Karpas-422 (cell line): ENCODE measurements at regions not wholly inside any gene's neighbourhood (a gene's known extent, or its start where the extent isn't known, plus 50 kb on each side); places are given as distances from the start of the nearest gene placed in this dataset.

Experiments used
- DNase-seq: peaks from one replicate; pipeline ENCODE4 v3.0.0-alpha.2; 2015
- H2AFZ ChIP-seq: fragments of 200-600 bp; sonication (generic); 2 replicates; pipeline ENCODE4 v1.6.1; 2014; ENCODE audit warnings: antibody characterized with exemption, low read length, mixed read lengths
- H3K27ac ChIP-seq: fragments of 200-600 bp; sonication (generic); 2 replicates; pipeline ENCODE4 v1.5.1; 2014; ENCODE audit warnings: mild to moderate bottlenecking, low read length, moderate library complexity
- H3K27me3 ChIP-seq: fragments of 200-600 bp; sonication (generic); 2 replicates; pipeline ENCODE4 v1.6.1; 2014; ENCODE audit warnings: low read length, mixed read lengths
- H3K36me3 ChIP-seq: fragments of 200-600 bp; sonication (generic); 2 replicates; pipeline ENCODE4 v1.6.1; 2014; ENCODE audit warnings: low read length, mixed read lengths; ENCODE audit not compliant: insufficient read depth
- H3K4me1 ChIP-seq: fragments of 200-600 bp; sonication (generic); 2 replicates; pipeline ENCODE4 v1.6.1; 2014; ENCODE audit warnings: mild to moderate bottlenecking, low read length, mixed read lengths
- H3K4me2 ChIP-seq: fragments of 200-600 bp; sonication (generic); 2 replicates; pipeline ENCODE4 v1.6.1; 2014; ENCODE audit warnings: low read length, low read depth, mild to moderate bottlenecking; ENCODE audit not compliant: poor library complexity, severe bottlenecking
- H3K4me3 ChIP-seq: fragments of 200-600 bp; sonication (generic); 2 replicates; pipeline ENCODE4 v1.5.1; 2014; ENCODE audit warnings: mild to moderate bottlenecking, antibody characterized with exemption, low read length, mixed read lengths
- H3K79me2 ChIP-seq: fragments of 200-600 bp; sonication (generic); 2 replicates; pipeline ENCODE4 v1.6.1; 2014; ENCODE audit warnings: mild to moderate bottlenecking, low read length, mixed read lengths
- H3K9ac ChIP-seq: fragments of 200-600 bp; sonication (generic); 2 replicates; pipeline ENCODE4 v1.6.0; 2014; ENCODE audit warnings: low read length
- H3K9me2 ChIP-seq: fragments of 200-600 bp; sonication (generic), shearing (Covaris generic); replicated peaks from 2 replicates; pipeline ENCODE4 v1.6.0; 2014; ENCODE audit warnings: mild to moderate bottlenecking, low read length, moderate library complexity; ENCODE audit not compliant: insufficient read depth
- H3K9me3 ChIP-seq: fragments of 300-700, 200-600 bp; sonication (generic); 2 replicates; pipeline ENCODE4 v1.6.1; 2014; ENCODE audit warnings: low read length, mixed read lengths
- H4K20me1 ChIP-seq: fragments of 200-600 bp; sonication (generic); 2 replicates; pipeline ENCODE4 v1.6.1; 2014; ENCODE audit warnings: mild to moderate bottlenecking, antibody characterized with exemption, low read length, low read depth; ENCODE audit not compliant: insufficient read depth

DNA sequence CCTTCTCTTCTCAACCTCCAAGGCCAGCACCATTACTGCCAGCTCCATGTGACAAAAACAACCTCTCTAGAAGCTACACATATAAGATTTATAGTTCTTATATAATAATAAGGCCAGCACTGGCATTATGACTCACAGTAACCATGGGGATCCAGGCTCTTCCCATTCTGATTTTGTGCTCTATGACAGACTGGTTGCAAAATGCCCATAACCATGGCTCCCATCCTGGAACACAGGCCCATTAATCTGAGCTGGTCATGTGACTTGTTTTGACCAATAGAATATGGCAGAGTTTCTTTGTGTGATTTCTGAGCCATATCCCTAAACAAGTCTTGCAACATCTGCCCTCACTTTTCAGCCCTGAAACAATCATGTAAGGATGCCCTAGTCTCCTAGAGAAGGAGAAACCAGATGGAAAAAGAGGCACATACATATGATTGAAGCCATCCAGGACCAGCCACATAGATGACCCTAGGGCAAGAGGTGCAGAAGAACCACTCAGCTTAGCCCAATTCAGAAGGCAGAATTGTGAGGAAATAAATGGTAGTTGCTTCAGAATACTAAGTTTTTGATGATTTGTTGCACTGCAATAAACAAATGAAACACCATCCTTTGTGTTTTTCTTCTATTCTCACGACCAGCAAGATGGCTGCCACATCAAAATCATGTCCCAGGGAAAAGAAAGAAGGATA, 173.9 kb downstream of the SUCLG1 start:
- no peaks in the 10 kb centered on the region for H3K9me3 ChIP-seq
- no peak overlapping the region for H3K27ac ChIP-seq
- H3K9me2 ChIP-seq: no peaks in the 10 kb centered on the region
- no peak overlapping the region for H3K9ac ChIP-seq
- no peak overlapping the region for H3K4me3 ChIP-seq
- H3K36me3 ChIP-seq: no peaks in the 10 kb centered on the region
- no peaks in the 10 kb centered on the region for H3K27me3 ChIP-seq
- H3K4me2 ChIP-seq: no peak overlapping the region
- H2AFZ ChIP-seq: no peak overlapping the region
- no peaks in the 10 kb centered on the region for H4K20me1 ChIP-seq
- no peak for DNase-seq
- H3K4me1 ChIP-seq: no peaks in the 10 kb centered on the region
- H3K79me2 ChIP-seq: no peaks in the 10 kb centered on the region

DNA sequence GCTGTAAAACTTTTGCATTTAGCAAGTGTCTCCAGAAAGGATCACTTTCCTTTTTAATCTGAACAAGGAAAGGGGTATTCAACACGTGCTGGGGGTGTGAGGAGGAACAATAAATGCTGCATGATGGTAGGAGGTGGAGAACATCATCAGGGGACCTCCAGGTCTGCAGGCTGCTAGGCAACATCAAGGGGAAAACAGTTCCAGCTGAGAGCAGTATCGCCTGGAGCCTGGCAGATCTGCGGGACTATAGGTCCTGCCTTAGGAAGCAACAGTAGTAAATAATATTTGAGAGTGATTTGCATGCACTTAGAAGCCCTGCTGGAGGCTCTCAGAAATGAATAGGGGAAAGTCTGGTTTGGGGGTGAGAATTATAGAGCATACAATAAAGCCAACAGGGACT, 175.6 kb downstream of the SUCLG1 start:
- no peaks in the 10 kb centered on the region for H3K36me3 ChIP-seq

DNA sequence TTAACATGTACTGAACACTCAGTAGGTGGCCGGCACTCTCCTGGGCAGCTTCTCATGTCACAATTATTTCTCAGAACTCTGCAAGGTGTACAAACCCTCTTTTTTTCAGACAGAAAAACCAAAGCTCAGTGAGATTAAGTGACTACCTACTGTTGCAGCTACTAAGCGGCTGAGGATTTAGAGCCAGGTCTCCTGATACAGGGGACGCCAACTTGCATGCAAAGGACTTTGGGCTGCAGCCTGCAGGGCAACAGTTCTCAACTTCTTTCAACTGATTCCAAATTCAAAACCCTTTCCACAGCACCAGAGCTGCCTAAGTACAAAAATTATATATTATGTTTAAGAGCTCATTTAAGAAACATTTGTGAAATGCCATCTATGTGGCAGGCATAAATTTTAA, 177.6 kb downstream of the SUCLG1 start:
- Histone ChIP-seq H4K20me1 (no peaks in the 10 kb centered on the region), H2AFZ (no peak overlapping the region), H3K4me1 (no peaks in the 10 kb centered on the region), H3K9me2 (no peaks in the 10 kb centered on the region), H3K36me3 (no peaks in the 10 kb centered on the region), H3K4me3 (no peak overlapping the region), H3K9me3 (no peaks in the 10 kb centered on the region), H3K79me2 (no peaks in the 10 kb centered on the region), H3K27me3 (no peaks in the 10 kb centered on the region), H3K4me2 (no peak overlapping the region), H3K27ac (no peak overlapping the region), H3K9ac (no peak overlapping the region)
- no peak for DNase-seq

More for the DNA sequence above, 175.6 kb downstream of the SUCLG1 start:
- H3K27me3 ChIP-seq: no peaks in the 10 kb centered on the region
- H3K9me3 ChIP-seq: no peaks in the 10 kb centered on the region
- no peaks in the 10 kb centered on the region for H4K20me1 ChIP-seq
- H3K4me2 ChIP-seq: no peak overlapping the region
- H3K79me2 ChIP-seq: no peaks in the 10 kb centered on the region
- no peaks in the 10 kb centered on the region for H3K9me2 ChIP-seq
- H3K4me3 ChIP-seq: no peak overlapping the region
- DNase-seq: no peak
- H2AFZ ChIP-seq: no peak overlapping the region
- H3K4me1 ChIP-seq: no peaks in the 10 kb centered on the region
- H3K9ac ChIP-seq: no peak overlapping the region
- no peak overlapping the region for H3K27ac ChIP-seq

DNA sequence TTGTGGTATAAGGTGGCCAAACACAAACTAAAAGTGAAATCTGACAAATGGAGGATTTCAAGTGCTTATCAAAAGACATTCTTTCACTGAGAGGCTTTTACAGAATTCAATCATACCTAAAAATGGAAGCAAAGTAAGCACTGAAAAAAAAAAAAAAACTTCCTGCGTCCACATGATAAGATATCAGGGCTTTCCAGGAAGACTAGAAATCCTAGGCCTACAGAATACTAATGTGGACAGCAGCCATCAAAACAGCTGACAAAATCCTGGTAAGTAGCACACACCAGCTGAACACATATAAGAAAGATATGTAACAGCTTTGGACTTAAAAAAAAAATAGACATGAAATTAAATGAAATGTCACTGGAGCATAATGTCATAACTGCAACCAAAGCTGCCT, 178.2 kb downstream of the SUCLG1 start:
- Histone ChIP-seq H3K4me3 (no peak overlapping the region), H3K27me3 (no peaks in the 10 kb centered on the region), H3K9ac (no peak overlapping the region), H3K79me2 (no peaks in the 10 kb centered on the region), H3K9me2 (no peaks in the 10 kb centered on the region), H3K4me1 (no peaks in the 10 kb centered on the region), H3K4me2 (no peak overlapping the region), H3K36me3 (no peaks in the 10 kb centered on the region), H3K27ac (no peak overlapping the region), H2AFZ (no peak overlapping the region), H3K9me3 (no peaks in the 10 kb centered on the region), H4K20me1 (no peaks in the 10 kb centered on the region)
- DNase-seq: no peak

DNA sequence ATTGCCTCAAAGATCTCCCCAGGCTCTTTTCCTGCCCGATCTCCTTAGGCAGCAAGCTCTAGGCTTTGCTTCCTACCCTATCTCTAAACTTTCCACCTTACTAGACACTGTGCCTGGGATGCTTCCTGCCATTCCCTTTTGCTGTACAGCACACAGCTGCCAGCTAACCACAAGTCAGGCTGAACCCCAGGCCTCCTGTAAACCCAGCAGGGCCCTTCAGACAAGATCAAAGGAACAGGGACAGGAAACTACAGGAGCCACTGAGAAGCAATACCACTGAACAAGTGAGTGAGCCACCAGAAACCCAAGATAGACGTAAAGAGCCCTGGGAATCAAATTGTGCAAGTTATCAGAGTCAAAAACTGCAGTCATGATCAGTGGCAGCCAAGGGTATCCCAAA, 180.7 kb downstream of the SUCLG1 start:
- H3K4me2 ChIP-seq: no peak overlapping the region
- no peak overlapping the region for H3K27ac ChIP-seq
- no peaks in the 10 kb centered on the region for H3K9me3 ChIP-seq

DNA sequence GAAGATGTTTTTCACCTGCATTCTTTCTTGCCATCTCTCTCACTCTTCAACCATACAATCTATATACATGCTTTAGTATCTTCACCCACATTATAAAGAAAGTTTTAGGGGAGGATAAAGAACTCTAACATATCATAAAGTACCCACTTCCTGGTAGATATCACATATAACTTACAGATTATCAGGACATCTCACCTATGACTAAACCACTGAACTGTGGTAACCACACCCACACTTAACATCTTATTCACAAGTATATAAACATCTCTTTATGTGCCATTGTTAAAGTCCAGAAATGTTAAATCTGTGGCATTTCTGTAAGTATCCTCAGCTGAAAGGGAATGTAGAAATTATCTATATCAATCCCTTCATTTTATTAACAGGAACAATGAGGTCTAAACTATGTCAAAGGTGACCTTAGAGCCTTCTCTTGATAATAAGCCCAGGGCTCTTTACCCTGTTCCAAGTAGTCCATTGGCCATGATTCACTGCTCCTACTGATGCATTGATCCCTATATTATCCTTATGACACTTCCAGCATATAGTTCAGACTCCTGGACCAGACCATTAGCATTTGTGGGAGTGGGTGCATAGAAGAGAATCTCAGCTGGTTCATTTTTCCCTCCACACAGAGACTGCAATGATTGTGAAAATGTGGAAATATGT, 182.4 kb downstream of the SUCLG1 start:
- DNase-seq: no peak
- no peaks in the 10 kb centered on the region for H3K36me3 ChIP-seq
- H3K9me2 ChIP-seq: no peaks in the 10 kb centered on the region
- H3K79me2 ChIP-seq: no peaks in the 10 kb centered on the region
- no peak overlapping the region for H3K4me2 ChIP-seq
- H2AFZ ChIP-seq: no peak overlapping the region
- H3K9ac ChIP-seq: no peak overlapping the region
- no peak overlapping the region for H3K4me3 ChIP-seq
- H3K27me3 ChIP-seq: no peaks in the 10 kb centered on the region
- no peak overlapping the region for H3K27ac ChIP-seq
- H3K9me3 ChIP-seq: no peaks in the 10 kb centered on the region
- H3K4me1 ChIP-seq: no peaks in the 10 kb centered on the region
- H4K20me1 ChIP-seq: no peaks in the 10 kb centered on the region

More for the DNA sequence above, 180.7 kb downstream of the SUCLG1 start:
- DNase-seq: no peak
- Histone ChIP-seq H3K79me2 (no peaks in the 10 kb centered on the region), H3K4me1 (no peaks in the 10 kb centered on the region), H3K27me3 (no peaks in the 10 kb centered on the region), H3K36me3 (no peaks in the 10 kb centered on the region), H3K9me2 (no peaks in the 10 kb centered on the region), H4K20me1 (no peaks in the 10 kb centered on the region), H3K4me3 (no peak overlapping the region), H3K9ac (no peak overlapping the region), H2AFZ (no peak overlapping the region)

DNA sequence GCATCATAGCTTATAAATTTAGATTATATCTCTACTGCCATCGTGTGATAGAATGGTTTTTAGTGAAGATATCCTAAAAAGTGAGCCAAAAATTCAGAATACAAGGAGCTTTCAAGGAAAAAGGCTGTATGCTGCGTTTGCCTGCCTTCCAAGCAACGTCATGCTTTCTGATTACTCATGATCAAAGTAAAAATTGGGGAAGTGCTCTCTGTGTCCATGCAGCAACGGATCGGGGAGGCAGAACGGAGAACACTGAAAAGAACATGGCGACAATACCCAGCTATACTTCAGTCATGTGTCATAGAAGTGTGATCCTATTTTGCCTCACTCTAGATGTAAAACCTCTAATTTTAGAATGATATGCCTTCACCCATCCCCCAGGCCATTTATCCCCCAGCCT, 185.7 kb downstream of the SUCLG1 start:
- H3K4me2 ChIP-seq: no peak overlapping the region

DNA sequence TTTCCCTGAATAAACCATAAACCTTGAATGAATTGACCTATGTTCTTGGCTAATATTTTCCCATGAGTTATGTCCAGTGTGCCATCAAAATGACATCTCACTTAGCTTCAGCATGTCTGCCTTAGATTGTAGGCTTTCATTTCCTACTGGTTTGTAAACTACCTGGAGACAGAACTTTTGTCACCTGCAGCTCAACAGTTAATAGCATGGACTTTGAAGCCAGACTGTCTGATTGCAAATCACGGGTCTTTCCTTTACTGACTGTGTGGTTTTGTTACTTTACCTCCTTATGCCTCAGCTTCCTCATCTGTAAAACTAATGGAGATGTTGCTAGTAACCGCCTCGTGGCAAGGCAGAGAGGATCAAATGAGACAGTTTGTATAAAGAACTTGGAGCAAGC, 187.1 kb downstream of the SUCLG1 start:
- H3K4me1 ChIP-seq: no peaks in the 10 kb centered on the region
- no peaks in the 10 kb centered on the region for H3K9me3 ChIP-seq
- H3K36me3 ChIP-seq: no peaks in the 10 kb centered on the region
- no peaks in the 10 kb centered on the region for H3K79me2 ChIP-seq
- H3K27me3 ChIP-seq: no peaks in the 10 kb centered on the region
- H4K20me1 ChIP-seq: no peaks in the 10 kb centered on the region
- no peak overlapping the region for H3K4me3 ChIP-seq
- H3K27ac ChIP-seq: no peak overlapping the region
- no peak for DNase-seq
- no peaks in the 10 kb centered on the region for H3K9me2 ChIP-seq
- H3K4me2 ChIP-seq: no peak overlapping the region
- H2AFZ ChIP-seq: no peak overlapping the region
- no peak overlapping the region for H3K9ac ChIP-seq

More for the DNA sequence above, 185.7 kb downstream of the SUCLG1 start:
- H2AFZ ChIP-seq: no peak overlapping the region
- H3K4me1 ChIP-seq: no peaks in the 10 kb centered on the region
- no peaks in the 10 kb centered on the region for H3K36me3 ChIP-seq
- no peaks in the 10 kb centered on the region for H3K9me3 ChIP-seq
- no peak for DNase-seq
- no peak overlapping the region for H3K27ac ChIP-seq
- no peaks in the 10 kb centered on the region for H4K20me1 ChIP-seq
- no peaks in the 10 kb centered on the region for H3K27me3 ChIP-seq
- H3K9ac ChIP-seq: no peak overlapping the region
- no peaks in the 10 kb centered on the region for H3K9me2 ChIP-seq
- H3K79me2 ChIP-seq: no peaks in the 10 kb centered on the region
- H3K4me3 ChIP-seq: no peak overlapping the region
